WTC11 (cell line): ENCODE measurements at regions not wholly inside any gene's neighbourhood (a gene's known extent, or its start where the extent isn't known, plus 50 kb on each side); places are given as distances from the start of the nearest gene placed in this dataset.

ENCODE experiments used
- AR ChIP-seq: fragments of 250-450 bp; sonication (Bioruptor Pico); IDR thresholded peaks from 2 replicates; pipeline ENCODE4 v1.9.0; 2021; ENCODE audit warnings: mild to moderate bottlenecking
- ATF2 ChIP-seq: sonication (generic); formaldehyde crosslinking; IDR thresholded peaks from 2 replicates; pipeline ENCODE4 v1.8.1; 2022; ENCODE audit warnings: low read depth, missing genetic modification reagents, borderline replicate concordance
- JUN ChIP-seq: sonication (generic); formaldehyde crosslinking; IDR thresholded peaks from 2 replicates; pipeline ENCODE4 v1.8.0; 2023; ENCODE audit warnings: mild to moderate bottlenecking, missing genetic modification reagents
- NR1H2 ChIP-seq: sonication (generic); formaldehyde crosslinking; IDR thresholded peaks from 2 replicates; pipeline ENCODE4 v1.9.0; 2021; ENCODE audit warnings: mild to moderate bottlenecking, moderate library complexity, missing genetic modification reagents
- PREB ChIP-seq: sonication (generic); formaldehyde crosslinking; IDR thresholded peaks from 2 replicates; pipeline ENCODE4 v1.8.1; 2022; ENCODE audit warnings: mild to moderate bottlenecking, missing genetic modification reagents, moderate library complexity, borderline replicate concordance
- SP1 ChIP-seq: sonication (generic); formaldehyde crosslinking; conservative IDR thresholded peaks from 2 replicates; pipeline ENCODE4 v1.8.1; 2022; ENCODE audit warnings: missing genetic modification reagents
- TF ChIP-seq, protein P1 (sequence below): fragments of 200-600 bp; IDR thresholded peaks from 2 replicates; pipeline ENCODE4 v1.8.0; 2022; ENCODE audit warnings: antibody characterized with exemption
- TF ChIP-seq, protein P2 (sequence below): sonication (generic); formaldehyde crosslinking; IDR thresholded peaks from 2 replicates; pipeline ENCODE4 v1.8.0; 2022; ENCODE audit warnings: mild to moderate bottlenecking, missing genetic modification reagents
- TF ChIP-seq, protein P3 (sequence below): sonication (generic); formaldehyde crosslinking; IDR thresholded peaks from 2 replicates; pipeline ENCODE4 v1.8.1; 2023; ENCODE audit warnings: mild to moderate bottlenecking, missing genetic modification reagents, moderate library complexity
- TF ChIP-seq, protein P4 (sequence below): sonication (generic); formaldehyde crosslinking; conservative IDR thresholded peaks from 2 replicates; pipeline ENCODE4 v1.8.1; 2023; ENCODE audit warnings: mild to moderate bottlenecking, low read depth, missing genetic modification reagents, moderate library complexity
- TF ChIP-seq, protein P5 (sequence below): sonication (generic); formaldehyde crosslinking; IDR thresholded peaks from 2 replicates; pipeline ENCODE4 v1.8.1; 2023; ENCODE audit warnings: mild to moderate bottlenecking, missing genetic modification reagents
- TF ChIP-seq, protein P6 (sequence below): sonication (generic); formaldehyde crosslinking; IDR thresholded peaks from 2 replicates; pipeline ENCODE4 v1.8.0; 2022; ENCODE audit warnings: mild to moderate bottlenecking, missing genetic modification reagents

GRCh38 chr1:36733748-36734147 lies 251.0 kb upstream of the CSF3R start:
- TF ChIP-seq, protein P1, sequence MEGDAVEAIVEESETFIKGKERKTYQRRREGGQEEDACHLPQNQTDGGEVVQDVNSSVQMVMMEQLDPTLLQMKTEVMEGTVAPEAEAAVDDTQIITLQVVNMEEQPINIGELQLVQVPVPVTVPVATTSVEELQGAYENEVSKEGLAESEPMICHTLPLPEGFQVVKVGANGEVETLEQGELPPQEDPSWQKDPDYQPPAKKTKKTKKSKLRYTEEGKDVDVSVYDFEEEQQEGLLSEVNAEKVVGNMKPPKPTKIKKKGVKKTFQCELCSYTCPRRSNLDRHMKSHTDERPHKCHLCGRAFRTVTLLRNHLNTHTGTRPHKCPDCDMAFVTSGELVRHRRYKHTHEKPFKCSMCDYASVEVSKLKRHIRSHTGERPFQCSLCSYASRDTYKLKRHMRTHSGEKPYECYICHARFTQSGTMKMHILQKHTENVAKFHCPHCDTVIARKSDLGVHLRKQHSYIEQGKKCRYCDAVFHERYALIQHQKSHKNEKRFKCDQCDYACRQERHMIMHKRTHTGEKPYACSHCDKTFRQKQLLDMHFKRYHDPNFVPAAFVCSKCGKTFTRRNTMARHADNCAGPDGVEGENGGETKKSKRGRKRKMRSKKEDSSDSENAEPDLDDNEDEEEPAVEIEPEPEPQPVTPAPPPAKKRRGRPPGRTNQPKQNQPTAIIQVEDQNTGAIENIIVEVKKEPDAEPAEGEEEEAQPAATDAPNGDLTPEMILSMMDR = no peak
- TF ChIP-seq NR1H2 (CRISPR knock-in tag) (no peak), ATF2 (CRISPR knock-in tag) (no peak), AR (CRISPR knock-in tag) (no peak), JUN (CRISPR knock-in tag) (no peak), SP1 (CRISPR knock-in tag) (no peak), PREB (CRISPR knock-in tag) (no peak)
- TF ChIP-seq, protein P2, sequence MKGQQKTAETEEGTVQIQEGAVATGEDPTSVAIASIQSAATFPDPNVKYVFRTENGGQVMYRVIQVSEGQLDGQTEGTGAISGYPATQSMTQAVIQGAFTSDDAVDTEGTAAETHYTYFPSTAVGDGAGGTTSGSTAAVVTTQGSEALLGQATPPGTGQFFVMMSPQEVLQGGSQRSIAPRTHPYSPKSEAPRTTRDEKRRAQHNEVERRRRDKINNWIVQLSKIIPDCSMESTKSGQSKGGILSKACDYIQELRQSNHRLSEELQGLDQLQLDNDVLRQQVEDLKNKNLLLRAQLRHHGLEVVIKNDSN = no peak
- TF ChIP-seq, protein P3, sequence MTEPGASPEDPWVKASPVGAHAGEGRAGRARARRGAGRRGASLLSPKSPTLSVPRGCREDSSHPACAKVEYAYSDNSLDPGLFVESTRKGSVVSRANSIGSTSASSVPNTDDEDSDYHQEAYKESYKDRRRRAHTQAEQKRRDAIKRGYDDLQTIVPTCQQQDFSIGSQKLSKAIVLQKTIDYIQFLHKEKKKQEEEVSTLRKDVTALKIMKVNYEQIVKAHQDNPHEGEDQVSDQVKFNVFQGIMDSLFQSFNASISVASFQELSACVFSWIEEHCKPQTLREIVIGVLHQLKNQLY (CRISPR knock-in tag) = no peak
- TF ChIP-seq, protein P4, sequence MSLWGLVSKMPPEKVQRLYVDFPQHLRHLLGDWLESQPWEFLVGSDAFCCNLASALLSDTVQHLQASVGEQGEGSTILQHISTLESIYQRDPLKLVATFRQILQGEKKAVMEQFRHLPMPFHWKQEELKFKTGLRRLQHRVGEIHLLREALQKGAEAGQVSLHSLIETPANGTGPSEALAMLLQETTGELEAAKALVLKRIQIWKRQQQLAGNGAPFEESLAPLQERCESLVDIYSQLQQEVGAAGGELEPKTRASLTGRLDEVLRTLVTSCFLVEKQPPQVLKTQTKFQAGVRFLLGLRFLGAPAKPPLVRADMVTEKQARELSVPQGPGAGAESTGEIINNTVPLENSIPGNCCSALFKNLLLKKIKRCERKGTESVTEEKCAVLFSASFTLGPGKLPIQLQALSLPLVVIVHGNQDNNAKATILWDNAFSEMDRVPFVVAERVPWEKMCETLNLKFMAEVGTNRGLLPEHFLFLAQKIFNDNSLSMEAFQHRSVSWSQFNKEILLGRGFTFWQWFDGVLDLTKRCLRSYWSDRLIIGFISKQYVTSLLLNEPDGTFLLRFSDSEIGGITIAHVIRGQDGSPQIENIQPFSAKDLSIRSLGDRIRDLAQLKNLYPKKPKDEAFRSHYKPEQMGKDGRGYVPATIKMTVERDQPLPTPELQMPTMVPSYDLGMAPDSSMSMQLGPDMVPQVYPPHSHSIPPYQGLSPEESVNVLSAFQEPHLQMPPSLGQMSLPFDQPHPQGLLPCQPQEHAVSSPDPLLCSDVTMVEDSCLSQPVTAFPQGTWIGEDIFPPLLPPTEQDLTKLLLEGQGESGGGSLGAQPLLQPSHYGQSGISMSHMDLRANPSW = no peak
- TF ChIP-seq, protein P5, sequence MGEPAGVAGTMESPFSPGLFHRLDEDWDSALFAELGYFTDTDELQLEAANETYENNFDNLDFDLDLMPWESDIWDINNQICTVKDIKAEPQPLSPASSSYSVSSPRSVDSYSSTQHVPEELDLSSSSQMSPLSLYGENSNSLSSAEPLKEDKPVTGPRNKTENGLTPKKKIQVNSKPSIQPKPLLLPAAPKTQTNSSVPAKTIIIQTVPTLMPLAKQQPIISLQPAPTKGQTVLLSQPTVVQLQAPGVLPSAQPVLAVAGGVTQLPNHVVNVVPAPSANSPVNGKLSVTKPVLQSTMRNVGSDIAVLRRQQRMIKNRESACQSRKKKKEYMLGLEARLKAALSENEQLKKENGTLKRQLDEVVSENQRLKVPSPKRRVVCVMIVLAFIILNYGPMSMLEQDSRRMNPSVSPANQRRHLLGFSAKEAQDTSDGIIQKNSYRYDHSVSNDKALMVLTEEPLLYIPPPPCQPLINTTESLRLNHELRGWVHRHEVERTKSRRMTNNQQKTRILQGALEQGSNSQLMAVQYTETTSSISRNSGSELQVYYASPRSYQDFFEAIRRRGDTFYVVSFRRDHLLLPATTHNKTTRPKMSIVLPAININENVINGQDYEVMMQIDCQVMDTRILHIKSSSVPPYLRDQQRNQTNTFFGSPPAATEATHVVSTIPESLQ (CRISPR knock-in tag) = no peak
- TF ChIP-seq, protein P6, sequence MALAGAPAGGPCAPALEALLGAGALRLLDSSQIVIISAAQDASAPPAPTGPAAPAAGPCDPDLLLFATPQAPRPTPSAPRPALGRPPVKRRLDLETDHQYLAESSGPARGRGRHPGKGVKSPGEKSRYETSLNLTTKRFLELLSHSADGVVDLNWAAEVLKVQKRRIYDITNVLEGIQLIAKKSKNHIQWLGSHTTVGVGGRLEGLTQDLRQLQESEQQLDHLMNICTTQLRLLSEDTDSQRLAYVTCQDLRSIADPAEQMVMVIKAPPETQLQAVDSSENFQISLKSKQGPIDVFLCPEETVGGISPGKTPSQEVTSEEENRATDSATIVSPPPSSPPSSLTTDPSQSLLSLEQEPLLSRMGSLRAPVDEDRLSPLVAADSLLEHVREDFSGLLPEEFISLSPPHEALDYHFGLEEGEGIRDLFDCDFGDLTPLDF (CRISPR knock-in tag) = no peak
